ENCODE measurements at regions not wholly inside any gene's neighbourhood (a gene's known extent, or its start where the extent isn't known, plus 50 kb on each side); places are given as distances from the start of the nearest gene placed in this dataset.

- CTCF ChIA-PET = no interaction called here
These were observed 75.3 kb upstream of the IL6 start for GRCh38 chr7:22651534-22652243.

GRCh38 chr7:22651036-22651435, 76.0 kb upstream of the IL6 start:
- no peak for DNase-seq (ENCODE audit: low spot score)
- H3K27ac ChIP-seq = no peak overlapping the region
- no peak for TF ChIP-seq CTCF (conservative IDR thresholded peaks at IDR 0.05; ENCODE audit: low read depth)
- CTCF ChIA-PET = no interaction called here
- POLR2A ChIA-PET (ENCODE audit: low non-redundant PET) = no interaction called here

More at GRCh38 chr7:22651534-22652243, 75.3 kb upstream of the IL6 start:
- DNase-seq (ENCODE audit: low spot score) = peak; percentile 51
- no peak for TF ChIP-seq CTCF (conservative IDR thresholded peaks at IDR 0.05; ENCODE audit: low read depth)
- POLR2A ChIA-PET (ENCODE audit: low non-redundant PET) = no interaction called here
- H3K27ac ChIP-seq = no peak overlapping the region

GRCh38 chr7:22649686-22650085, 77.3 kb upstream of the IL6 start:
- ChIA-PET POLR2A (ENCODE audit: low non-redundant PET) (no interaction called here), CTCF (interaction anchor here (0.6 kb wide), 1 partner anchor 83 kb away, joined by 3 read pairs; no protein-coding TSS in a partner anchor)
- H3K27ac ChIP-seq = no peak overlapping the region
- TF ChIP-seq CTCF (conservative IDR thresholded peaks at IDR 0.05; ENCODE audit: low read depth) = no peak
- no peak for DNase-seq (ENCODE audit: low spot score)

- no peak overlapping the region for H3K27ac ChIP-seq
- DNase-seq (ENCODE audit: low spot score) = no peak
- no peak for TF ChIP-seq CTCF (conservative IDR thresholded peaks at IDR 0.05; ENCODE audit: low read depth)
- ChIA-PET POLR2A (ENCODE audit: low non-redundant PET) (no interaction called here), CTCF (interaction anchor here (0.7 kb wide), 1 partner anchor 16 kb away, joined by 5 read pairs; no protein-coding TSS in a partner anchor)
These were observed 79.3 kb upstream of the IL6 start for GRCh38 chr7:22647451-22648257.

- H3K27ac ChIP-seq = no peak overlapping the region
- ChIA-PET CTCF (no interaction called here), POLR2A (ENCODE audit: low non-redundant PET) (interaction anchor here (0.6 kb wide), 1 partner anchor 11 kb away, joined by 3 read pairs; no protein-coding TSS in a partner anchor)
- DNase-seq (ENCODE audit: low spot score) = no peak
- TF ChIP-seq CTCF (conservative IDR thresholded peaks at IDR 0.05; ENCODE audit: low read depth) = no peak
These were observed 81.4 kb upstream of the IL6 start for GRCh38 chr7:22645418-22646181.

GRCh38 chr7:22642454-22642853, 84.5 kb upstream of the IL6 start:
- ChIA-PET CTCF (no interaction called here), POLR2A (ENCODE audit: low non-redundant PET) (no interaction called here)
- no peak for DNase-seq (ENCODE audit: low spot score)
- no peak for TF ChIP-seq CTCF (conservative IDR thresholded peaks at IDR 0.05; ENCODE audit: low read depth)
- H3K27ac ChIP-seq = no peak overlapping the region

Measured in RWPE1 (cell line).